CD4-positive, alpha-beta T cell treated with Interleukin-12 subunit alpha and Interleukin-12 subunit beta, for 1 hour (primary cell): ENCODE measurements at regions not wholly inside any gene's neighbourhood (a gene's known extent, or its start where the extent isn't known, plus 50 kb on each side); places are given as distances from the start of the nearest gene placed in this dataset.

Experiments
- DNase-seq: peaks from one replicate; pipeline ENCODE4 v3.0.0-alpha.2; 2020

DNA sequence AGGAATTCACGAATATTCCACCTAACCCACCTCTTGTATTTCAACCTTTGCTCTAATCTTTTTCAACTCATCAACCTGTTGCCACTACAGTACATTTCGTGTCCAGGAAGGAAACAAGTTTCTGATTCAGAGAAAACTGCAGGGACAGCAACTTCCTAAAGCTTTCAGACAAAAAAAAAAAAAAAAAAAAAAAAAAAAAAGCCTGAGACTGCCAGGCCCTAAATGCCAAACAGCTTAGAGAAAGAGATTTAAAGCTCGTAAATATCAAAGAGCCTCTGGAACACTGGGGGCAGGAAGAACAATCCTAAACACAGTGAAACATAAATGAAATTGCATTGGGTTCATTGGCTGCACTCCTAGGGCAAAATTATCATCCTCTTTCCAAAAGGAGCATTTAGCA is 411.2 kb upstream of the SPTLC3 start:
- DNase-seq = no peak

DNA sequence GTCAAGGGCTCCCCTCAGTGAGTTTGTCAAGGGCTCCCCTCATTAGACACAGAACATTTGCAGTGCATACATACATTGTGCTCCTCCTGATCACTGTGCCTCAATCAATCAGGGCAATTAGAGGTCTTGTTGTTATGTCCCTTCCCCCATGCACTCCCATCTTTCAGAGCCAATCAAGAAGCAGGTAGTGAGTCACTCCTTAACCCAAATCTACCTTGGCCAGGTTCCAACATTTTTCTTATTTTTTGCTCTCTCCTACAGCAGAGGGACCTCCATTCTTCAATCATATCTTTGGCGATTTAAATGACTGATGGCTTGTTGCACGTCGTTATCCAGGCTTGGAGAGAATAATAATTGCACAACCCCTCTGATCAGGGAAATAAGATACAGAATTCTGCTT is 409.9 kb upstream of the SPTLC3 start:
- no peak for DNase-seq

DNA sequence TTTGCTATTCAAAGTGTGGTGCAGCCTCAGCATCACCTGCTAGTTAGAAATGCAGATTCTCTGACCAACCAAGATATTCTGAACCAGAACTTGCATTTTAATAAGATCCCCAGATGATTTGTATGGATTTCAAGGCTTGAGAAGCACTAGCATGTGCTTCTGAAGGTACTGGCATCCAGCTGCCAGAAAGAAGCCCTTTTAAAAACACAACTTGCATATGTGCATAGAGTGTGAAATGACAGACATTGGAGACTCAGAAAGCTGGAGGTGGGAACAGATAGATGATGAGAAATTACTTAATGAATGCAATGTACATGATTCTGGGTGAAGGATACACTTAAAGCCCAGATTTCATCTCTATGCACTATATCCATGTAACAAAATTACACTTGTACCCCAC is 409.3 kb upstream of the SPTLC3 start:
- DNase-seq = no peak

DNA sequence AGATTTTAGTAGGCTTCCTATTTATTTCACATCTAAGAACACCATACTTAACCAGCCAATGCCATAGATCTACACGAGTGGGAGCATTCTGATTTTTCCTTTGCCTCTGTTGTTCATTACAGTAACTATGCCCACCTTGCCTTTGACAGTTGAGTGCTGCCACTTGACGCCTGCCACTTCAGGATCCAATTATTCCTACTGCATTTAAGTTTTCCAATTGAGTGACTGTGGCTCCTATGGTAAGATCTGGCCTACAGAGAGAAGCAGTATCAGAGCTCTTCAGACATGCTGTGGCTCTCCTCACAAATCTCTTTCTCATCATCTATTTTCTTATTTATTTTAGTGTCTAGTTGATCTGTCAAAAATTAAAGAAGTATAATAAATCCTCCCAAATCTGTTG is 403.0 kb upstream of the SPTLC3 start:
- DNase-seq = no peak

DNA sequence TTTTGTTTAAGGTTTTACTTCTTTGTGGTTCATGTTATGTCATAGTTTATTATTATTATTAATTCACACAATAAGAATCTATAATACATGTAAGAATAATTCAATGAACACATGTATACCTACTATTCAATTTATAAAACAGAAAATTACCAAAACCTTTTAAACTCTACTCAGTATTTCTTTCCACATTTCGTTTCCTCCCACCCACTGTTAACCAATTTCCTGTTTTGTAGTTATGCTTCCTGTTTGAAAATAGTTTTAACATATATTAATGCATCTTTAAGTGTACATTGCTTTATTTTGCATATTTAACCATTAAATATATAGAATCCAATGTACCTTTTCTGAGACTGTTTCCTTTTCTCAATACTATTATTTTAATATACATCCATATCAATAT is 397.9 kb upstream of the SPTLC3 start:
- DNase-seq = no peak

DNA sequence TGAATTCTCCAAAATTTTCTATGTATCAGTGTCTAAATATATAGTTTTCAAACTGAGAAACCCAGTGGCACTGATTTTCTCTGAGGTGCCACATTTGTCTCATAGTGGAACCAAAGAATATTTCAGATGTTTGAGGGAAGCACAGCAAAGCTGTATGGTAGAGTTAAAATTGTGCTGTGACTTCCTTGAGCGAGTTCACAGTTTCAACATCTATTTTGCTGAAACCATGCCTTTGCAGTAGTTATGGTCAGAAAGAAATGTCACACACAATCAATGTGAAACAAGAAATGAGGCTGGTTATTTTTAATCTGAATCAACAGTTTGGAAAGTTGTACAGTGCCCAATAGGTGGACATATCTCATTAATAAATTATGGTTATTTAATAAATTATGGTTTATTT is 394.0 kb upstream of the SPTLC3 start:
- no peak for DNase-seq

DNA sequence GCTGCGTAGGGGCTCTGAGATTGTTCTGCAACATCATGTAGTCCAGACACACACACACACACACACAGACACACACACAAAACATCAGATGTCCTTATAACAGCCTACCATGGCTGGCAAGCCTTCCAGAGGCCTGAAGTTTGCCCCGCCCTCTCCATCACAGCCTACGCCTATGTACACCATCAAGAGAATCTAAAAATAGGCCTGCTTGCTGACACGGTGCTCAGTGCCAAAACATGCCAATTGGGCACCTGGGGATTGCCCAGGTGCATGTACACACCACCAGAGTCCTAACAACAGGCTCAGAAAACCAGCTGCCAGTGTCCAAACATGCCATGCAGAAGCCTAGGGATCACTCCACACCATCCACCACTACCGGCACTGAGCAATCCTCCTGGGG is 391.7 kb upstream of the SPTLC3 start:
- no peak for DNase-seq

DNA sequence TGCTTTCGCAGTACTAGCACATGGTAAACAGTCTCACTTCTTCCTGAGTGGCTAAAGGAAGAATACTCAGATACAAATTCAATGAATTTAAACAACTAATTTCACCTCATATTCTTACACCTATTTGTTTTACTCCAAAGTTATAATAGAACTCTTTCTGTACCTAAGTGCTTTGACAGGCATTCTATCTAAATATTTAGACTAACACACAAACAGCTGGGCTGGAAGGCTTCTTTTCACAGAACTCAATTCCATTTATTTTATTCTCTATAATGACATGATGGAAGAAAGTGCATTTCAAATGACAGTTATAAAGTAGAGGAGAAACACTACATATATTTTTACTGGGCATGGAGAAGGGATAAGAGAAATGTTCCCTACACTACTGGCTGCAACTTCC is 384.9 kb upstream of the SPTLC3 start:
- no peak for DNase-seq

DNA sequence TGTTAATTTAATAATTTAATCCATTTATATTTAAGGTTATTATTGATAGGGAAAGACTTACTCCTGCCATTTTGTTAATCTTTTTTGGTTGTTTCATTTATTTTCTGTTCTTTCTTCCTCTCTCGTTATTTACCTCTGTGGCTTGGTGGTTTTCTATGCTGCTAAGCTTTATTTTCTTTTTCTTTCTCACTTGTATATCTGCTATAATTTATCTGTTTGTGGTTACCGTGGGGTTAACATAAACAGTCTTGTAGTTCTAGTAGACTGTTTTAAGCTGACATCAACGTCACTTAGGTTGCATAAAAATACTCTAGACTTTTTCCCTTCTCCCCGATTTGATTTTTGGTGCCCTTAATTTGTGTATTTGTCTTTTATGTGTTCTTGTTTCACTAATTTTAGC is 381.3 kb upstream of the SPTLC3 start:
- DNase-seq = no peak

DNA sequence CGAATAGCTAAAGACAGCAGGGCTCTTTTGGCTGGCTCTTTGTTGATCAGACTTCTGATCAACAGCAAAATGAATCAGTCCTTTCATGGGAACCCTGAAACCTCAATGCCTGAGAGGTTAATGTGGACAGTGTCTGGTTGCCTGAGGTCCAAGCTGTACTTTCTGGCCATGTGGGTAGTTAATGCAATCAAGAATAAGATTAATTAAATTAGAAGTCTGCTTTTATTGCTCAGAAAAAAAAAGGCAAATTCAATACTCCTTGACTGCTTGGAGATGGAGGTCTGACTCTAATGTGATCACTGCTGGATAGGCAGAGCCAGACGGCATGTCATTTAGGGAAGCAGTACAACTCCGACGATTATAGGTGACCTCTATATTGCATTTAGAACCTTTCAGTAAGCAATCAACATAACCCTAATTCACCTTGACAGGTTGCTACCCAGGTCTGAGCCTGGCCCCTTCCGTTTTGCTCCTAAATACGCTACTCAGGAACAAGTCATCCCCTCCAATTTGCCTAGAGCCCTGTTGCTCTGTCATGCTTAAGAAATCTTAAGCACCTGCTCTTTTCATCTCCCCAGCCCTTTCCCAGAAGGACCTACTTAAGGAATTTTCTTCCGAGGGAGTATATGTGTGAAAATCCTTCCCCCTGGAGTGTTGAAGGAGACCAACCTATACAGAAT is 370.0 kb upstream of the SPTLC3 start:
- DNase-seq = no peak

DNA sequence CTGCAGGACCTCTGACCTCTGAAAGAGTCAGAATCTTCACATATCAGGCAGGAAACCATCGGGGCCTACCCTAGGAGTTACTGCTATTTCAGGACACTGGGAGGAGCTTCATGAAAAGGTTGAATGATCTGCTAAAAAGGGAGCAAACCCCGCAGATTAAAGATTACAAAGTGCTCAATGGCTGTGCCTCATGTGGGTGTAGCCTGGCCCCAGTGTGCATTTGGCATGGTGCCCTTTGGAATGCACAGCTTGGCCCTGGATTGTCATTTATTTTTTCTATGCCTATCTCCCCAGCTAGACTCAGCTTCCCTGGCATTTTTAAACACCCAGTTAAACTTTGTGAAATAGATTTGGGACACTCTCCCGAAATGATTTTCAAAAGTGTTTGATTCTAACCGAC is 368.5 kb upstream of the SPTLC3 start:
- no peak for DNase-seq

DNA sequence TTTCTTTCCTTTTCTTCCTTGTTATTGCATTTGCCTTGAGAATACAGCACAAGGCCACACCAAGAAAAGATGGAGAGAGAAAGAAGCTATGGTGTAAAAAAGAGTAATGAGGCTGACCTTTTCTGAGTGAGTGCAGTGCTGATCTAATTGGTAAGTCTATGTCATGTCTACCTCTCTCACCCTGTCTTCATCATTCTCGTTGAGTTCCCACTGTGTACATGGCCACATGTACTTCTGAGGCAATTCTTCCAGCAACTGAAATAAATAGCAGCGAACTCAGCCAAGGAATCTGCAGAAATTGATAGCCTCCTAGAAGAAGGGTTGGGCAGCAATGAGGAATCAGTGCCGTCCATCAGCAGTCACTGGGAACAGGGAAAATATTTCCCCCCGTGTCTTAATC is 367.2 kb upstream of the SPTLC3 start:
- no peak for DNase-seq

DNA sequence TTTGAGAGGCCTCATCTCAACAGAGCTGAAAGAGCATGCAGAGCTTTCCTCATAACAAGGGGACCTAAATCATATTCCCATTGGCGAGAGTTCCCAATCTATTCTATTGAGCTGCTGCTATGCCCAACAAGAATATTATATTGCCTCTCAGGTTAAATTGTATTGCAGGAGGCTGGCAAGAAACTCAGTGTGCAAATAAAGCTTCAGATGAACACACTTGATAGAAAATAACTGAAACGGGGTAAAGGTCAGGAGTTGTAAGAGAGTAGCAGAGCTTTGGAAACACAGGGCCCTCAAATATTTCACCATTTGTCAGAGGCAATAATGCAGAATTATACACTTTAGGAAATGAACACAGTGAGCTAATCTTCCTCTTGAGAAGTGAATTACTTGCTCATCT is 364.3 kb upstream of the SPTLC3 start:
- no peak for DNase-seq

DNA sequence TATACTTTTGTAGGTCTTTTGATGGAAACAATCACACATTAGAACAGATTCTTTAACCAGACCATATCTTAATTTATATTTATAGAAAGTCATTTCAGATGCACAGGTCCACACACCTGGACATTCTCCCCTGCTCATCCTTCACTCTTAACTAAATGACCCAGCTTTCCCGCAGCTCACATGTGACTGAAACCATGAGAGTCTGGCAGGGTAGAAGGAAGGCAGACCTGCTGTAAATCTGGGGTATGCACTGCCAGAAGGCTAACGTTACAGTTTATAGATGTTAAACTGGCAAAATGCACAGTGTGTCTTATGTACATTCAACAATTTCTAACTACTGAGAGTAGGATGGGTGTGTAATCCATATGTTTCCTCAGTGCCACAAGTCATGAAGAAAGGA is 359.5 kb upstream of the SPTLC3 start:
- DNase-seq = no peak

DNA sequence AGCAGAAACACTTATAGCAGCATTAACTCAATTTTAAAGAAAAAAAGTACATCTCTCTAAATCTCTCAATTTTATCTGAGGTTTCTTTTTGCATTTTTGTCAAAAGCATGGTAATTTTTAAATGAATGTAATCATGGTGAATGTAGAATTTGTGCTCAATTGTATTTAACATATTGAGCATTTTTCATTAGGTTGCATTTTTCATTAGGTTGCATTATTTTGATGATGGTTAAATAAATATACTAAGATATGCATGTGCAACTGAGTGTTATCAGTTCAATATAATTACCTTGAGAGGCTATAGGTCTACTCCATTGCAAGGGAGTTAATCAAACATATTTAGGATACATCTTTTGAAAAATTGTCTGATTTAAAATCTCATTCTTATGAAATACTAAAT is 355.1 kb upstream of the SPTLC3 start:
- no peak for DNase-seq

DNA sequence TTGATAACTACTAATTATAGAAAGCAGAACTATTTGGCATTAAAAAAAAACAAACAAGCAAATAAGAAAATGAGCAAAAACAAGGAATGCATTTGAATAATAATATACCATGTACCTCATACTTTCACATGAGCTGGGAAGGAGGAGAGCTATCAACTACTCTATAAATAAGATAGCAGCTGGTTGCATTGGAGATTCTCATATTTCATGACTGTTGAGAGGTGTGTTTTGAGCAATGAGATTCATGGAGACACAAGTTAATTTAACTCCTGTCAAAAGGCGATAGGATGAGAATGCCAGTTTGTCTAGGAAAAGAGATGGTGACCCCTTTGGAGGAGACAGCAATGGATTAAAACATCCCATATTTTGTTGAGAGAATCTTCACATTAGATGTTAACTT is 348.8 kb upstream of the SPTLC3 start:
- no peak for DNase-seq

DNA sequence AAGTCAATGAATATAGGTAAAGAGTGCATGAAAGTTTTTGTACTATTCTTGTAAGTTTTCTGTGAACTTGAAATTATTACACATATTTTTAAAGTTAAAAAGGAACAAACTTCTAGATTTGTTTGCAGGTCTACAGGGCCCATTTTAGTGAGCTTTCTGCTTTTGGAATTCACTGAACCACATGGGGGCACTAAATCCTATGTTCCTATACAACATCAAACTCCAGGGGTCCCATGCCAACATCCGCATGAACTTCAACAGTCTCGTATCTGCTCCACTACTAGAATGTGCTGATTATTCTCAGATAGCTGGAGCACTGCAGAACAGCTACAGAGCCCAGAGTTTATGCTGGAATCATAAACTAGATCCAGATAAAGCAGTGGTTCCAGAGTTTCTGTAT is 347.9 kb upstream of the SPTLC3 start:
- no peak for DNase-seq

DNA sequence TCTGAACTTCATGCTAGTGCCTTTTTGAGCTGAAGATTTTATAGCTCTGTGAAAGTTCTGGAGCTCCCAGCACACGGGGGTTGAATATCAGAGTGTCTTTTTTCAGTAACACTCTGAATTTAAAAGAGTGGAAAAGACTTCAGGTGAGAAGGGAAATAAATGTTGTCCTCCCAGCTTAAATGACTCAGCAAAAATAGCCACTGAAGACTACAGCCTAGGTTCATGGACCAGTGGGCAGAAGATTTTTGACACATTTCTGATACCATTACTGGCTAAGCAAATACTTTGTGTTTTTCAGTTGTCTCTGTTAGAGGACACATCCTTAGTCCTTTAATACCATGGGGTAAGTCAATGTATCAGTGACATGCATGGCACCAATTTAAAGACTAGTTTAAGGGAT is 338.5 kb upstream of the SPTLC3 start:
- DNase-seq = no peak

DNA sequence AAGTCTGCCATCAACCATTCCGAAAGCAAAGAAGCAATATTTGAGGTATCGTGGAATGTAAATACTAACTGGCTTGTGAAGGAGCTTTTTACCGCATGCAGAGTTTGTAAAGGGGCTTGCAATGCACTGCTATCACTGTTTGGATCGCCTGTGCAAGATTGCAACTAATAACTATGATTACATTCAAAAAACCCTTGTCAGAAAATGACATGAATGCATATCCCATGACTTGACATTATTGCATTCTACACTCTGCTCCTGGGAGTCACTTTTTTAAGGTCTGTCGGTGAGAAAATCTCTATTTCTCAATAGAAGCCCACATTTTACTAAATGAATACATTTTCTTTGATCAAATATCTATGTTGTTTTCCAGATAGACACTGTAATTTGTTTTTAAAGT is 335.4 kb upstream of the SPTLC3 start:
- DNase-seq = no peak

DNA sequence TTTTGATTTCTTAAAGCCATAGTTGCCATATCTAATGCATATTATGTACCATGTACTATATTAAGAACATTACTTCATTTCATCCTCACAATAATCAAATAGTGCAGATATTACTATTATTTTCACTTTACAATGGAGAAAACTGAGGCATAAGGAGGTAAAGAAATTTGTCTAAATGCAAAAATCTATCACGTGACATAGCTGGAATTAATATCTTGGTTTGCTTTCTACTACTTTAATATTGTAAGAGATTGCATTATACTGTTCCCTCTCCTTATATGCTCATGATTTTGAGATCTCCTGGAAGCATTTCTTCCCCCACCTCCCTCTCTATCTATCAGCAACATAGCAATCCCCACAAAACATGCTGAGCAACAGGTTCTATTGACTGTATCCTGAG is 330.8 kb upstream of the SPTLC3 start:
- DNase-seq = no peak

DNA sequence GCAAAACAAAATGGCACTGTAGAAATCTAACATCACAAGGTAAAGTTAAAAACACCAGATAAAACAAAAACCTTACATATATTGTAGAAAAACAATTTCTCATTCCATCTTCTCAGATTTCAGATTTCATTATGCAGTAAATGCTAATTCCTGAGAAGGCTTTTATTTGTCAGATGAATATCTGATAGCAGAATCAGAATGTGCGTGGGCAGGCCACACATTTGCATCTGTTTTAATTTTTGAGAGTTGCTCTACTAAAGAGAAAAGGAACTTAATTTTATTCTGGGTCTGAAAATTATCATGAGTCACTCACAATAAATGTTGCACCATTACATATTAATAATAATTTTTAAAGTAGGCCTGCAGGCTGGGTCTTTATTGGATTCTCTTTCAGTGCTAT is 329.3 kb upstream of the SPTLC3 start:
- DNase-seq = no peak

DNA sequence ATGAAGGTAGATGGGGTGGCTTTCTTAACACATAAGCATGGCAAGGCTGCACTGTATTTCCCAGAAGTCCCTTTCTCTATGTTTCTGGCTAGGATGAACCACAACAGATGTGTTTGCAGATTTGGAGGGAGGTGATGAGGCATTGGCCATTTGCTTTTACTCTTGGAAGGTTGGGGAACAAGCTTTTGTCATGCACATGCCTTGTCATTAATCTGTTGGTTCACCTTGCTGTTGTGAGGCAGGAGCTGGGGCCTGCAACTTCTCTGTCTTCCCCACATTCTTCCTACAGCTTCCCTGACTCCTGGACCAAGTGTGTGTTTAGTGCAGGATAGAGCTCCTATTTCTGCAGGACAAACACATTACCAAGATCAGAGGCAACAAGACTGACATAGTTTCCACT is 326.2 kb upstream of the SPTLC3 start:
- no peak for DNase-seq

DNA sequence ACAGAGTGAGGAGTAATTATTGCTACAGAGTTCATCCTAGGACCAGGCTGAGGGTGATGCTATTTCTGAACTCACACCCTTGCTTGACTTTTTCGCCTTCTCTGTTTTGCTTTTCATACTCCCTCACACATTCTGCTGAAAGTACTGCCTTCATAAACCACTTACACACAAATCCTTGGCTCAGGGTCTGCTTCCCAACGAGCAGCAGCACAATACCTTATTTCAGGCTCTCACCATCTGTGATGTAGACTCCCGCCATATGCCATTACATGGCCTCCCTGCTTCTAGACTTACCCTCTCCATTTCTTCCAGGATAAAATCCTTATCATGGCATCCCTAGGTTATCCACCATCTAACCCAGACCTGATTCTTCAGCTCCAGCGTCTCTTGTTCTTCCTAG is 321.3 kb upstream of the SPTLC3 start:
- no peak for DNase-seq

DNA sequence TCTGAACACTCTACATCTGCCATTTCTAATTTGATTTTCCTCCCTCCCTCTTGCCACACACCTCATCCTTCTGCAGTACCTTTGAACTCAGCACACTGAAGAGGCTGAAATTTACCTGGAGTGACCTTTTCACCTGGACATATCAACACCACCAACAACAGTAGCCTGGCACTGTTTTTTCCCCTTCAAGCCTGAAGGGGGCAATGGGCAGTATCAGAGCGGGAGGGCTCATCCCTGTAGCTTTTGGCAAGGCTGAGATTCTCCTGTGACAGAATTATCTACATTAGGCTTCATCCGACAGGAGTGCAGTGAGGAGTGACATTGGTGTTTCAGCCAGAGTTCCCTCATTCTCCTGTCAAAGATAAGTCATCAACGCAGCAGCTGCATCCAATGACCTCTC is 312.8 kb upstream of the SPTLC3 start:
- DNase-seq = no peak

DNA sequence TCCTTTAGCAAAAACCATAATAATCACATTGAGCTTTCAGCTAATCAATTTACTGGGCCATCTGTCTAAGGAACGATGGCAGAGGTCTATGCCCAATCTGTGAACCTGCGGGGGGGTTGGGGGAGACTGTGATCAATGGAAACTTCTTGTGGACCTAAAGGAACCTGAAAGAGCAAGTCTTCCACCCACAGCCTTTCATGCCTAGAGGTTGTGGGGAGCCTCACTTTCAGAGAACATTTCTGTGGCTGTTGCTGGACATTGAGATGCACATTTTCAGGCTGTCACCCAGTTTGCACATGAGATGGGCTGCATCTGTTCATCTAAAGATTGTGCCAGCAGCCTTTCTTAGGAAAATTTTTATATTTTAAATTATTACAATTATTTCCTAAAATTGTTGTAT is 310.0 kb upstream of the SPTLC3 start:
- no peak for DNase-seq
